Suppressor macrophage treated with lipopolysaccharide for 1 hour (primary cell): ENCODE measurements at regions not wholly inside any gene's neighbourhood (a gene's known extent, or its start where the extent isn't known, plus 50 kb on each side); places are given as distances from the start of the nearest gene placed in this dataset.

Experiments
- DNase-seq, 3 donors: peaks; one replicate each; pipeline ENCODE4 v3.0.0-alpha.2; 2020 to 2022

DNA sequence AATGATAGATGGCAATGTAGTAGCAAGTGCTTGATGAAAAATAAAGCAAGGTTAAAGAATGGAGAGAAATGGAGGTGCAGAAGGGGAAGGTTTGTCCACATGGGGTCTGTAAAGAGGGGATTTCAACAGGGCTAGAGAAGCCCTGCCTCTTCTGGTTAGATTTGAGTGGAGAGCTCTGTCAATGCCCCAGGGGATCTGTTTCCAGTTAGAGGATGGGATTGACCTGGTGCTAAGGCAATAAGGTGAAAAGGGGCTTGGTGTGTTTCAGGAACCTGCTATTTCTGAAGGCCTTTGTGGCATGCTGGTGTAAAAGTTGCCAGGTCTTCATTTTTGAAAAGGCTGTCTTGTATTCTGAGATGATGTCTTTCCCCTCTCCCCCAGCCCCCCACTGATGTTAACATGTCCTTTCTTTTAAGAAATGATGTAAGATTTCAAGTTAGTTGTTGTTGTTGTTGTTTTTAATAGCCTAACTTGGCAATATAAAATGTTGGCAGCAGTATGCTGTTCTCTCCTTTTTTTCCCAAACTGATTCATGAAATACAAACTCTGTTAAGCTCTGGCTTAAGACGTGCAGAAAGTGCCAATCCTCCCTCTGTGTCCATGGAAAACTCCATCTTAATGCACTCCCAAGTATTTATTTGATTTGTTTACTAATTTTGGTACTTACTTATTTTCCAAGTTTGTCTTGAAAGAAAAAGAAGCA, 370.3 kb upstream of the ADGRL2 start:
- DNase-seq = no peak

GRCh38 chr1:81428998-81429397, 371.7 kb upstream of the ADGRL2 start:
- no peak for DNase-seq

- no peak for DNase-seq
Measured at GRCh38 chr1:81424816-81425215, 375.9 kb upstream of the ADGRL2 start.

GRCh38 chr1:81424061-81424460, 376.7 kb upstream of the ADGRL2 start:
- no peak for DNase-seq

DNA sequence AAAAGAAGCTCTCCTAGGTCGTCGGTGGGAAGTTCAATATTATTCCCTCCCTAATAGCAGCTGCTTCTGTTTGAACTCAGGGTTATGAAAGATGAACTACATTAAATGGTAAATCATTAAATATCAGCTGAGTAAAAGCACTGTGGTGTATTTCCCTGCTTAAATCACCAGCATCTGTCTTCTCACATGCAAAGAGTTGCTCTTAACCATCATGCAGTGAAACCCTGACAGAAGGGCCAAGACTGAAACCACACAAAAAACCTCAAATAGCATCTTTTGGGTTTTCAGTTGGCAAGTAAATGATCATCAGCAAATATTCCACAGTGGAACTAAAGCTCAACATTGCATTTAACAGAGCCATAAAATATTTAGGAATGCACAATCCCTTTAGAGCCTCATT, 380.0 kb upstream of the ADGRL2 start:
- DNase-seq = no peak

GRCh38 chr1:81414488-81415015, 386.2 kb upstream of the ADGRL2 start:
- DNase-seq = peak; percentile 20 to 49 (median 43)

- no peak for DNase-seq
Measured at GRCh38 chr1:81412954-81413353, 387.8 kb upstream of the ADGRL2 start.

DNA sequence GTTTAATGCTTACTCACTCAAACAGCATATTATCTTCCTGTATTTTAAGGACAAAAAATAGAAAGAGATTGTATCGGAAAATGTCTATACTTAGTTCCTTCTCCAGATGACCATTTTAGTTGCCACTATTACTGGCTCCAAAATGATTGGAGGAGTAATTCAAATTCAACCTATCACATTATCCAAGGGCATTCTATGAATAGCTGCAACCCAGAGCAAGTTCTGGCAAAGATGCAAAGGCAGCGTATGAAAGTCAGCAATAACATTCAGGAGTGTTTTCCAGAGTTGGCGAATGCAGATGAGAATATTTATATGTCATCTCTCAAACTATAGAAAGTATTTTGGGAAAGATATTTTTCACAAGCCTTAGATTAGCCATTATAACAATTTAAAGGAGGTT, 389.8 kb upstream of the ADGRL2 start:
- DNase-seq = no peak

DNA sequence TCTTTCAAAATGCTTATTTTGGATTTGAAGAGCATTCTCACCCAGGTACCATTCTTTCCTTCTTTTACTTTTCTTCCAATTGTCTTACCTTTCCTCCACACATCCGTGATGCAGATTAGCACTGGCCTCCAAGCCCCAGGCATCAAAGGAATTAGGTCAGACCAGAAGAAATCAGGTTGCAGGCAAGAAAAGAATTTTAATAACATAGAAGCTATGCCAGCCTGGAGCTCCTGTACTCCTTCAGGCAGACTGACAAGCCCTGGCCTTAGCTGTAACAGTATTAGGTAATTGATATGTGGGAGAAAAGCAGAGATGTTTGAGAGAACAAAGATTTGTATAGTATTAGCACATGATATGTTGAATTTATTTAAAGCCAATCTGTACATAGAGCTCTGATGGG, 390.4 kb upstream of the ADGRL2 start:
- no peak for DNase-seq

- DNase-seq = no peak
Measured at GRCh38 chr1:81409780-81410274, 390.9 kb upstream of the ADGRL2 start.

DNA sequence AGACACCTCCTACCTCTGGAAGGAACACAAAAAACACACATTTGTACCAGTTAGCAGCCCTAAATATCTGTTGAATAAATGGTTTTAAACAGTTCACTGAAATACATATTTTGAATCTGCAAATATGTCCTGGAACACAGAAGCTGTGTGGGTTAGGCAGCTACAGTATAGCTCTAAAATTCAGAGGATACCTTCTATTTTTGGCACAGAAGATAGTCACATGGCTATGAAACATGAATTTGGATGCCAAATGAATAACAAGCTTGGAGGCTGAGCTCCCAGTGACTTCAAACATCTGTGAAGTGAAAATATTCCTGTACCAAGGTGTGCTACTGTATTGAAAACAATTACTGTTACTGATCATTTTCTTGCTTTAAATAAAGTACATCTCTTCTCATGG, 391.5 kb upstream of the ADGRL2 start:
- DNase-seq = no peak

GRCh38 chr1:81408419-81408818, 392.3 kb upstream of the ADGRL2 start:
- no peak for DNase-seq

DNA sequence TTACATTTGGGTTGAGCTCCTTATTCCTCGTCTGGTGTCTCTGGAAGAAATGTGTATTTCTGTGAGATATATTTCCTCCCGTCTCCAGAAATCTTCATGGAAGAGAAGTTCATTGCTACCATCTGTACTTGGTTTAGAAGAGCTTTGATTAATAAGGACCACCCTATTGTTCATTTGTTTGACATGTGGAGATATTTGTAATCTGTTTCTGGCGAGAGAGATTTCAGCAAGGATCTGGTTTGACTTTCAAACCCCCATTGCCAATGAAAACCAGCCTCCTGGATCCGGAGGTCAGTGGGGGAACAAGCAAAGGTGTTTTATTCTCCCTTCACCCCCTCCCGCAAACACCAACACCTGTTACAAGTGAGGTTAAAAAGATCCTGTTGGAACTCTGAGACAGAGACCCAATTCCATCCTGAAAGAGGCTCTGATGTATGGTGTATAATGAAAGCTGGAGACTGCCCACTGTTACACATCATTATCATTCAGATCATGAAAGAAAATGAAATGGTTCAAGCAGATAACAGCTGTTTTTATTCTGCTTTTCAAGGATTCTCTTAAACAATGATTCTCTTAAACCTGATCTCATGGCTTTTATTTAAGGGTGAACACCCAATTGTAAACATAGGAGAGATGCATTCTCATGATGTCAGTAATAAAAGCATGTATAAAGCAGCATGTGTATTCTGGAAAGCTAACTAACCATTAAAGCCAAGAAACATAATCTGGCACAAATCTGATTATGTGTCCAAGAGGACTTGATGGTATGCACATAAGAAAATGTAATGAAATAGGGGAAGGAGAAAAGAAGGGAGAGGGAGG, 393.5 kb upstream of the ADGRL2 start:
- DNase-seq = no peak

- DNase-seq = no peak
Measured at GRCh38 chr1:81406292-81406999, 394.3 kb upstream of the ADGRL2 start.

DNA sequence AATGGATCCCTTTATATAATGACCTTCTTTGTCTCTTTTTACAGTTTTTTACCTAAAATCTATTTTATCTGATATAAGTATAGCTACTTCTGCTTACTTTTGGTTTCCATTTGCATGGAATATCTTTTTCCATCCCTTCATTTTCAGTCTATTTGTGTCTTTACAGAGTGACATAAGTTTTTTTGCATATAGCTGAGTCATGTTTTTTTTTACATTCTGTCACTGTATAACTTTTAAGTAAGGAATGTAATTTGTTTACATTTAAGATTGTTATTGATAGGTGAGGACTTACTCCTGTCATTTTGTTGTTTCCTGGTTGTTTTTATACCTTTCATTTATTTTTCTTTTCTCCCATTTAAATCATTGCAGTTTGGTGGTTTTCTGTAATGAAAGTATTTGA, 402.7 kb upstream of the ADGRL2 start:
- DNase-seq = no peak

DNA sequence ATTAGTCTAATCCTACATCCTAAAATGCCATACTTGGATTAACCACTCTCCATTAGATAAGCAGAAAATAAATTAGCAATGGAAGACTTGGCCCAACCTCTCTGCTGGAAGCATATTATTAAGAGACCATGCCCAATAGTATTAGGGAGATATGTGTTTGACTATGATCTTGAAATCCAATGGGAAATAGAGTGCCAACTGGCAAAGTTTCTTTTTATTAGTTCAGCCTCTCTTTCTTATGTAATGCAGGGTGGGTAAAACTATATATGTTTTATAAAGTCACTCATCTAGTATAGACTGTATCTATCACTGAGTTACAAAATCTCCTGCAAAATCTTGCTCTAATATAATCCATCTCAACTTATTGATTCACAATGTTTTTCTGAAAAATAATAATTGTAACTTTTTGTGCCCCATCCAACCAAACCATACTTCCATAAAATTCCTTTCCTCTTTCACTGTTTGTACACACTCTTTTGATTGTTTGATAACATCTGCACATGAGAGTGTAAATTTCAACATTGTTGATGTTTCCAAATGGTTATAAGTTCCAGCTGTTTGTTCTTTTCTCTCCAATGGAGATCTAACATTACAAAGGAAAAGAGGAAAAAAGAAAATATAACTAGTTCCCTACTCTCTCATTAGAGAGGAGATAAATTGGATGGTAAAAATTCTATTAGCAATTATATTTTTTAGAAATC, 408.1 kb upstream of the ADGRL2 start:
- DNase-seq = no peak

DNA sequence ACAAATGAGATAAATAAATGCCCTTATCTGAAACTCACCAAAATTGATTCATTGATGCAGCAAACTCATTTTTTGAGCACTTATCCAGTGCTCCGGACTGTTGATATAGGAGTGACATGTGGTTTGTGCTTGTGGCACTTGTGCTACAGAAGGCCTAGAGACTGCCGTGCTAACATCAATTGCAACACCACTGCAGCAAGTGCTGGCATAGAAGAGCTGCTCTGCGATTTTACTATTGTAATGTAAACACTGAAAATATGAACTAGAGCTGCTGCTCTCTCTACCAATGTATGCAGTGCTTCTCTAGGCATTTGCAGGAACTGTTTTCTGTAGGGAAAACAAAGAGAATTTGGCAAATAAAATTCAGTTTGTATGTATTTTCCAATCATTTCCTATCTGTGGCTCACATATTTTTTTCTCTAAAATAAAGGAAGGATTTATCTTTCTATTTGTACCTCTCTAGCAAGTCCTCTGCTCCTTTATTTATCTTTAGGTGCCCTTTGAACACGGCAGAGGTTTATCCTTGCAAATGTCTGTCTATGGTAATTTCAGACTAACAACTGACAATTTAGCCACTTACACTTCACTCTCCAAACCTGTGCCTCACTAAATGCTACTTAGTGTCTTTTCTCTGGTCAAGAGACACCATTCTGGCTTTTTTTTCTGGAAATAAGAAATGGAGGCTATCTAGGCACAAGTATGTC, 409.5 kb upstream of the ADGRL2 start:
- no peak for DNase-seq

DNA sequence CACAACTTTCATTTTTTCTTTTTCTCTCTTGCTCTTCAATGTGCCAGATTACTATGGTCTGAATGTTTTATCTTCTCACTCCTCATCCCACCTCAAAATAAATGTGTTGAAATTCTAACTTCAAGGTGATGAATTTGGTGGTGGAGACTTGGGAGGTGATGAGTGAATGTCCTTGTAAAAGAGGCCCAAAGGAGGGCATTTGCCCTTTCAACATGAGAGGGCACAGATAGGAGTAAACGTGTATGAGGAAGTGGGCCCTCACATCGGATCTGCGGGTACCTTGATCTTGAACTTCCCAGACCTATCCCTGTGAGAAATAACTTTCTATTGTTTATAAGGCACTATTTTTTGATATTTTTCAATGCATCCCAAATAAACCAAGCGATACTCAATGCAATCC, 412.3 kb upstream of the ADGRL2 start:
- DNase-seq = no peak

- DNase-seq = no peak
Measured at GRCh38 chr1:81387446-81387845, 413.3 kb upstream of the ADGRL2 start.

DNA sequence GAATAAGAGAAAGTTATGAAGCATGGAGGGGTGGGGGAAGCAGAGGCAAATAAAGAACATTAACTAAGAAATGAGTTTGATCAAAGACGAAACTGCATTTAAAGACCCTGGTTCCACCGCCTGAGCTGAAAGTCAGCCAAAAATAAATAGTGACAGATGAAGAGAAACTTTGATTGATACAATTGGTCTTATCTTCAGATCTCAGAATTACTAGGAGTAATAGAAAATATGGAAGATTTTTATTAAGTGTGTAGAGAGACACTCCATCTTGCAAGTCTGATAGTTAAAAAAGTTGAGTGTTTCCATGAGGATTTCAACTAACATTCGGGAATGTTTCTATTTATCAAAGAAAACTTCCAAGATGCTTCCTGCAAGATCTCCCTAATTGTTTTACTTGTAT, 418.2 kb upstream of the ADGRL2 start:
- DNase-seq = no peak

DNA sequence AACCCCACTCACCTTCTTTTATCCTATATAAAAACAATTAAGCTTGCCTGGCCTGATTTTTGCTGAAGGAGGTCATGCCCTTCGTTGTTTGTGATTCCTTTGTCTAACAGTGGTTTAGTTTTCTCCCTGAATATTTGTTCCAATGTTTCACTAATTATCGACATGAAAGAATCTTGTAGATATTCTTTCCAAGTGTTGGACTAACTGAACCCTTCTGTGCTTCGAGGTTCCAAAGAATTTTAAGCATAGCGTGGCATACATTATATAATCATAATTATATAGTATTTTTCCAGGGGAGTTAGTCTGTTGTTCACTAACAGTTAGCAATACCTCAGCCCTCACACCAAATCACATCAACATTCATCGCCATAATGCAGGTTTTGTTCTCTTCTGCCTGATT, 418.9 kb upstream of the ADGRL2 start:
- DNase-seq = no peak

DNA sequence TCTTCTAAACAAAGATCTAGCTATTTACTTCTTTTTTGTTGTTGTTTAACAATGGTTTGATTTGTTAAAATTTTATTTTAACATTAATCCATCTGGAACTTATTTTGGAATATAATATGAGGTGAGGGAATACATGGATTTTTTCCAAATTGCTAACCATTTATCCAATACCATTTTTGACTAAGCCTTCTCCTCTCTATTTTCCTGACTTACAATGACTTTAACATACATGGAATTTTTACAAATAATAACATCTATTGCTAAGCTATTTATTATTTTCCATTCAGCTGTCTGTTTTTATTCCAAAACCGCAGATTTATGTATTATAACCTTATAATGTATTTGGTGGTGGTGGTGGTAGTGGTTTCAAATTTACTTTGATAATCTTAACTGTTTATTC, 420.3 kb upstream of the ADGRL2 start:
- no peak for DNase-seq
